ENCODE measurements at regions not wholly inside any gene's neighbourhood (a gene's known extent, or its start where the extent isn't known, plus 50 kb on each side); places are given as distances from the start of the nearest gene placed in this dataset.
"Not testable (repeated sequence)": the region's sequence is repeated elsewhere in the genome, so short reads cannot be mapped to it uniquely, and the experiment has no call there.

DNA sequence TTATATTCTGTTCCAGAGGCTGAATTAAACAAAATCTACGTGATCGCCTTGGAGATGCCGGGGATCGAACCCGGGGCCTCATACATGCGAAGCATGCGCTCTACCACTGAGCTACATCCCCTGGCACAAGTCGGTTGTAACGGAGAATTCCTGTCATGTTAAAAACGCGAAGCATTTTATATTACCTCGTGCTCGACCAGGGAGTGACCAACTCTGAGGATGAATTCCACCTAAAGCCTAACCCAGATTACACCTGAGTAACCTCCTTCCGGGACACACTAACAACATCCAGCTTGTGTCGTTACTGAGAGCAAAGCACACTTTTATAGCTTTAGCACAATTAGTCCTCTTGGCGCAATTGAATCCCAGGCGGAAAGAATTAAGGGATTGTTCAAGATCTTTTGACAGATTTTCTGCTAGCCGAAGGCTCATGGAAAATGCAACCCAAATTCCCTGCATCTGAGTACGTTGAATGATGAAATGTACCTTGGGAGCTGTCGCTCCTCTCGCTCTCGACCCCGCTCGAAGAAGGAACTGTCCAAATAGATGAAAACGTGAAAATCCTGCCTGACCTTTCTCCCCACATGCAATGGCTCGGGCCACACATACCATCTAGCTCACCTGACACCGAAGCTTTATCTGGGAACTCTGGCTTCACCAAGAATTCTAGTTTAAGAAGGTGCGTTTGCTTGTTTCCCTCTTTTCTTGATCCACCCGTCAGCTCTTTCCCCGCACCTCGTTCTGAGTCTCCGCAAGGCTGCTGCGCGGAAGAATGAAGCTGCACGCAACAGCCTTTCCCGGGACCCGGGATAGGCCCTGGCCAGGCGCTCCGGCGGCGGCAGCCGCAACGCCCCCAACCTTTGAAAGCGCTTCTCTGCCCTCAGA lies 148.3 kb downstream of the GPX5 start:
- peak; percentile 83 for DNase-seq
- Histone ChIP-seq H3K27ac (peak overlapping the region; percentile 3; the same call in 1 of the 2 replicates), H3K4me3 (ENCODE audit: low read depth, low read length) (peak overlapping the region; percentile 89), H3K36me3 (no peaks in the 10 kb centered on the region), H3K9me3 (ENCODE audit: severe bottlenecking) (no peaks in the 10 kb centered on the region), H3K27me3 (ENCODE audit: insufficient read depth, low read depth, severe bottlenecking) (no peaks in the 10 kb centered on the region)
- TF ChIP-seq, protein P1, sequence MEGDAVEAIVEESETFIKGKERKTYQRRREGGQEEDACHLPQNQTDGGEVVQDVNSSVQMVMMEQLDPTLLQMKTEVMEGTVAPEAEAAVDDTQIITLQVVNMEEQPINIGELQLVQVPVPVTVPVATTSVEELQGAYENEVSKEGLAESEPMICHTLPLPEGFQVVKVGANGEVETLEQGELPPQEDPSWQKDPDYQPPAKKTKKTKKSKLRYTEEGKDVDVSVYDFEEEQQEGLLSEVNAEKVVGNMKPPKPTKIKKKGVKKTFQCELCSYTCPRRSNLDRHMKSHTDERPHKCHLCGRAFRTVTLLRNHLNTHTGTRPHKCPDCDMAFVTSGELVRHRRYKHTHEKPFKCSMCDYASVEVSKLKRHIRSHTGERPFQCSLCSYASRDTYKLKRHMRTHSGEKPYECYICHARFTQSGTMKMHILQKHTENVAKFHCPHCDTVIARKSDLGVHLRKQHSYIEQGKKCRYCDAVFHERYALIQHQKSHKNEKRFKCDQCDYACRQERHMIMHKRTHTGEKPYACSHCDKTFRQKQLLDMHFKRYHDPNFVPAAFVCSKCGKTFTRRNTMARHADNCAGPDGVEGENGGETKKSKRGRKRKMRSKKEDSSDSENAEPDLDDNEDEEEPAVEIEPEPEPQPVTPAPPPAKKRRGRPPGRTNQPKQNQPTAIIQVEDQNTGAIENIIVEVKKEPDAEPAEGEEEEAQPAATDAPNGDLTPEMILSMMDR (IDR thresholded peaks at IDR 0.05; ENCODE audit: low read depth, low read length), result no peak

DNA sequence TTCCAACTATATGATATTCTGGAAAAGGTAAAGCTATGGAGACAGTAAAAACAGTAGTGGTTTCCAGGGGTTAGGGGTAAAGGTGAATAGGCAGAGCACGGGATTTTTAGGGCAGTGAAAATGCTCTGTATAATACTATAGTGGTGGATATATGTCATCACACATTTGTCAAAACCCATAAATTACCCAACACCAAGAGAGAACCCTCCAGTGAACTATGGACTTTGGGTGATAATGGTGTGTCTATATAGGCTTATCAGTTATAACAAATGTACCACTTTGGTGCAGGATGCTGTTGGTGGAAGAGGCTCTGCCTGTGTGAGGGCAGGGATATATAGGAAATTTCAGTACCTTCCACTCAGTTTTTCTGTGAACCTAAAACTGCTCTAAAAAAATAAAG lies 149.9 kb downstream of the GPX5 start:
- Histone ChIP-seq H3K27ac (no peak overlapping the region), H3K36me3 (no peaks in the 10 kb centered on the region), H3K4me3 (ENCODE audit: low read depth, low read length) (no peak overlapping the region), H3K27me3 (ENCODE audit: insufficient read depth, low read depth, severe bottlenecking) (no peaks in the 10 kb centered on the region), H3K9me3 (ENCODE audit: severe bottlenecking) (no peaks in the 10 kb centered on the region)
- no peak for DNase-seq
- TF ChIP-seq, protein P1 (IDR thresholded peaks at IDR 0.05; ENCODE audit: low read depth, low read length), result no peak

DNA sequence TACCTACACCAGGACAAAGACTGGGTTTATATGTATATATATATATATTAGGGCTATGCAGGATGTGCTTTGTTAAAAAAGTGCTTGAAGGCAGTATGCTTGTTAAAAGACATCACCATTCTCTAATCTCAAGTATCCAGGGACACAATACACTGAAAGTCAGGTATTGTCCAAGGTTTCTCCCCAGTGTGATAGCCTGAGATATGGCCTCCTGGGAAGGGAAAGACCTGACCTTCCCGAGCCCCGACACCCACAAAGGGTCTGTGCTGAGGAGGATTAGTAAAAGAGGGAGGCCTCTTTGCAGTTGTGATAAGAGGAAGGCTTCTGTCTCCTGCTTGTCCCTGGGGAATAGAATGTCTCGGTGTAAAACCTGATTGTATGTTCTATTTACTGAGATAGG lies 156.9 kb downstream of the GPX5 start:
- no peaks in the 10 kb centered on the region for H3K27me3 ChIP-seq (ENCODE audit: insufficient read depth, low read depth, severe bottlenecking)
- H3K36me3 ChIP-seq, result no peaks in the 10 kb centered on the region
- no peak overlapping the region for H3K27ac ChIP-seq
- TF ChIP-seq, protein P1 (IDR thresholded peaks at IDR 0.05; ENCODE audit: low read depth, low read length), result no peak
- DNase-seq, result no peak
- H3K9me3 ChIP-seq (ENCODE audit: severe bottlenecking), result no peaks in the 10 kb centered on the region
- H3K4me3 ChIP-seq (ENCODE audit: low read depth, low read length), result no peak overlapping the region

DNA sequence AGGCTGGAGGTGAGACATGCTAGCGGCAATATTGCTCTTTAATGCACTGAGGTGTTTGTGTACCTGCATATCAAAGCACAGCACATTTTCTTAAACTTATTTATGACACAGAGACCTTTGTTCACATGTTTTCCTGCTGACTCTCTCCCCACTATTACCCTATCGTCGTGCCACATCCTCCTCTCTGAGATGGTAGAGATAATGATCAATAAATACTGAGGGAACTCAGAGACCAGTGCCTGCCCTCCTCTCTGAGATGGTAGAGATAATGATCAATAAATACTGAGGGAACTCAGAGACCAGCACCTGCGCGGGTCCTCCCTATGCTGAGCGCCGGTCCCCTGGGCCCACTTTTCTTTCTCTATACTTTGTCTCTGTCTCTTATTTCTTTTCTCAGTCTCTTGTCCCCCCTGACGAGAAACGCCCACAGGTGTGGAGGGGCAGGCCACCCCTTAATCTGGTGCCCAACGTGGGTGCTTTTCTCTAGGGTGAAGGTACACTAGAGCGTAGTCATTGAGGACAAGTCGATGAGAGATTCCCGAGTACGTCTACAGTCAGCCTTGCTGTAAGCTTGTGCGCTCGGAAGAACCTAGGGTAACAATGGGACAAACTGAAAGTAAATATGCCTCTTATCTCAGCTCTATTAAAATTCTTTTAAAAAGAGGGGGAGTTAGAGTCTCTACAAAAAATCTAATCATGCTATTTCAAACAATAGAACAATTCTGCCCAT lies 157.4 kb downstream of the GPX5 start:
- not testable (repeated sequence) for H3K4me3 ChIP-seq (ENCODE audit: low read depth, low read length); H3K9me3 ChIP-seq (ENCODE audit: severe bottlenecking); H3K36me3 ChIP-seq; H3K27me3 ChIP-seq (ENCODE audit: insufficient read depth, low read depth, severe bottlenecking); DNase-seq; H3K27ac ChIP-seq

DNA sequence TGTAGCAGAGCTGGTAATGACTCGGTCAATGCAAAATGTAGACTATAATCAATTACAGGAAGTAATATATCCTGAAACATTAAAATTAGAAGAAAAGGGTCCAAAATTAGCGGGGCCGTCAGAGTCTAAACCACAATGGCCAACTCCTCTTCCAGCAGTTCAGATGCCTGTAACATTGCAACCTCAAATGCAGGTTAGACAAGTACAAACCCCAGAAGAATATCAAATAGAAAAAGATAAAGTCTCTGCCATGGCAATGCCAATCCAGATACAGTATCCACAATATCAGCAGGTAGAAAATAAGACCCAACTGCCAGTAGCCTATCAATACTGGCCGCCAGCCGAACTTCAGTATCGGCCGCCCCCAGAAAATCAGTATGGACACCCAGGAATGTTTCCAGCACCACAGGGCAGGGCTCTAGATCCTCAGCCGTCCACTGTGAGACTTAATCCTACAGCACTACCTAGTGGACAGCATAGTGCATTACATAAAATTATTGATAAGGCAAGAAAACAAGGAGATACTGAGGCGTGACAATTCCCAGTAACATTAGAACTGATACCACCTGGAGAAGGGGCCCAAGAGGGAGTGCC lies 158.4 kb downstream of the GPX5 start:
- TF ChIP-seq, protein P1 (IDR thresholded peaks at IDR 0.05; ENCODE audit: low read depth, low read length), result peak; percentile 71
- Histone ChIP-seq H3K27ac (no peak overlapping the region), H3K36me3 (no peaks in the 10 kb centered on the region), H3K9me3 (ENCODE audit: severe bottlenecking) (no peaks in the 10 kb centered on the region), H3K4me3 (ENCODE audit: low read depth, low read length) (no peak overlapping the region), H3K27me3 (ENCODE audit: insufficient read depth, low read depth, severe bottlenecking) (no peaks in the 10 kb centered on the region)
- peak; percentile 55 for DNase-seq

DNA sequence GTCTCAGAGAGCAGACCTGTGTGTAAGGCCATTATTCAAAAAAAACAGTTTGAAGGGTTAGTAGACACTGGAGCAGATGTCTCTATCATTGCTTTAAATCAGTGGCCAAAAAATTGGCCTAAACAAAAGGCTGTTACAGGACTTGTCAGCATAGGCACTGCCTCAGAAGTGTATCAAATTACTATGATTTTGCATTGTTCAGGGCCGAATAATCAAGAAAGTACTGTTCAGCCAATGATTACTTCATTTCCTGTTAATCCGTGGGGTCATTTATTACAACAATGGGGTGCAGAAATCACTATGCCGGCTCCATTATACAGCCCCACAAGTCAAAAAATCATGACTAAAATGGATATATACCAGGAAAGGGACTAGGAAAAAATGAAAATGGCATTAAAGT lies 160.3 kb downstream of the GPX5 start:
- H3K36me3 ChIP-seq; H3K9me3 ChIP-seq (ENCODE audit: severe bottlenecking); H3K27me3 ChIP-seq (ENCODE audit: insufficient read depth, low read depth, severe bottlenecking); DNase-seq; H3K27ac ChIP-seq: not testable (repeated sequence)
- 0 out of 2 replicates have a peak overlapping the region, but pooled peaks have one; percentile 5 for H3K4me3 ChIP-seq (ENCODE audit: low read depth, low read length)
